LNCAP (cell line): ENCODE measurements at regions not wholly inside any gene's neighbourhood (a gene's known extent, or its start where the extent isn't known, plus 50 kb on each side); places are given as distances from the start of the nearest gene placed in this dataset.

Experiments used
- TF ChIP-seq, protein P1 (sequence below): fragments of 450-650 bp; IDR thresholded peaks from 2 replicates; pipeline ENCODE4 v1.5.1; 2017; ENCODE audit warnings: mild to moderate bottlenecking

DNA sequence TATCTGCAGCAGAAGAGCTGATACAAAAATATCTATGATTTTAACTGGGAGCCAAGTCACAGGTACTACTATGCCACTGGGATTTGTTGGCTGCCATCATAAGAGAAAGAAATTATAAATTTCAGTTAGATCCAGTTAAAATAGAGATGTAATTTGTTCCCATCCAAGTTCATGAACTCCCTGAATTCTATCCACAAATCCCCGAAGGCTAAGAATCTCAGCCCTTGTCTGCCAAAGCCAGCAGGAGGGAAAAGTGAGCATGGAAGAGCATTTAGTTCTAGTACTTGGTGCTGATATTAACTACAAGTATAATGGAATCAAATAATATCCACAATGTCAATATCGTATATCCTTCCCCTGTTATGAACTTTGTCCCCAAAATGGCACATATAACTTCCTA, 801.1 kb upstream of the CXADR start:
- TF ChIP-seq, protein P1, sequence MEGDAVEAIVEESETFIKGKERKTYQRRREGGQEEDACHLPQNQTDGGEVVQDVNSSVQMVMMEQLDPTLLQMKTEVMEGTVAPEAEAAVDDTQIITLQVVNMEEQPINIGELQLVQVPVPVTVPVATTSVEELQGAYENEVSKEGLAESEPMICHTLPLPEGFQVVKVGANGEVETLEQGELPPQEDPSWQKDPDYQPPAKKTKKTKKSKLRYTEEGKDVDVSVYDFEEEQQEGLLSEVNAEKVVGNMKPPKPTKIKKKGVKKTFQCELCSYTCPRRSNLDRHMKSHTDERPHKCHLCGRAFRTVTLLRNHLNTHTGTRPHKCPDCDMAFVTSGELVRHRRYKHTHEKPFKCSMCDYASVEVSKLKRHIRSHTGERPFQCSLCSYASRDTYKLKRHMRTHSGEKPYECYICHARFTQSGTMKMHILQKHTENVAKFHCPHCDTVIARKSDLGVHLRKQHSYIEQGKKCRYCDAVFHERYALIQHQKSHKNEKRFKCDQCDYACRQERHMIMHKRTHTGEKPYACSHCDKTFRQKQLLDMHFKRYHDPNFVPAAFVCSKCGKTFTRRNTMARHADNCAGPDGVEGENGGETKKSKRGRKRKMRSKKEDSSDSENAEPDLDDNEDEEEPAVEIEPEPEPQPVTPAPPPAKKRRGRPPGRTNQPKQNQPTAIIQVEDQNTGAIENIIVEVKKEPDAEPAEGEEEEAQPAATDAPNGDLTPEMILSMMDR = no peak

GRCh38 chr21:16713331-16714117, 799.3 kb upstream of the CXADR start:
- TF ChIP-seq, protein P1 = no peak

DNA sequence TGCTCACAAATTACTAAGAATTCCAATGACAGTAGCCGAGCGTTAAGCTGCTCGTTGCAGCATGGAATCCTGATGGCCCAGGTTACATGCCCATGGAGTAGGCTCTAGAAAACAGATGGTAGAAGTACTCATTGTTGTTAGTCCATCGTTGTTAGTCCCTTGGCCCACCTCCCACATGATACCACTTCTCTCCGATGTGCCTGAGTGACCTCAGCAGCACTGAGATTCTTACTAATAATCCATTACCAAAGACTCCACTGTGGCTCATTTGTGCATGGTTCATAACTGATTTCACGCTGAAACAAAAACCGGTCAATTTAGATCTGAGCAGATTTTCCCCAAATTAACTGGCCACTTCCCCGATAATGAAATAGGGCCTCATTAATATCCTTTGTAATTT, 772.3 kb upstream of the CXADR start:
- TF ChIP-seq, protein P1 = no peak

DNA sequence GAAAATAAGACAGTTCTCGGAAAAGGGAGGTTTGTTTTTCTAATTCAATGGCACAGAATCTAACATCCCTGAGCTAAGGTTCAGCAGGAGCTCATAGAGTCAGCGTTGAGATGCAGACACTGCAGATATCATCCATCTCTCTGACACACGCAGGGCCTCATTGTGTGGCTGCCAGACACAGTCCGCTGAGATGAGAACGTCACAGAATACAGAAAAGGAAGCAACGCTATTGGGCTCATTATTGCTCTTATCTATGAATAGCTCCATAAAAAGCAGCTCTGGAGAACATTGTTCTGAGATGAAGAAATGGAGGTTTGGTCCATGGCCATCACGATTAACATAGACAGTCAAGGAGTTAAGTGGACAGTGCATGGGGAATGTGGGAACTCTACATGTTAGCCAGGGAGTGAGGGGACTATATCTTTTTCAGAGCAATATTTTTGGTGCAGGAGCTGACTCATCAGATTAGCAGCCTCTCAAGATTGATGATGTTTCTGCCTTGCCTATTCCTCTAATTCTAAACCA, 771.6 kb upstream of the CXADR start:
- TF ChIP-seq, protein P1 = no peak

DNA sequence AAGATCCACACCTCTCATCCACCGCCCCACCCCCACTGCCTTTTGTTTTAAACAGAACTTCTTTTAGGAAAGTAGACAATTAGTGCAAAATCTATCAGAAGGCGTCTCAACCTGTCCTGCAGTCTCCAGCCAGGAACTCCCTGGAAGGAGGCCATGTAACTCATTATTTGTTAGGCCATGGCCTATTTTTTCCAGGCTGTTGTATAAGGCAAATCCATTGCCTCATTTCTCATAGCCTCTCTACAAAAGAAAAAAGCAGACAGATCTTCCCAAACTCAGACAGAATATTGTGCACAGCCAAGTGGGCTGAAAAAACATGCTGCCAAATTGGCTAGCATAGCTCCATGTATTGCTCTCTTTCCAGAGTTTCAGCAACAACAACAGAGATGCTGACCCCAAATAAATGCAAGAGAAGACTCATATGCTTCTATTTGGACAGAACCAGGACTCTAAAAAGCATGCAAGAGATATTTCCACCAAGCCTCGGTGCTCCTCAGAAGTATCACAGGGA, 770.7 kb upstream of the CXADR start:
- TF ChIP-seq, protein P1 = no peak

- TF ChIP-seq, protein P1 = no peak
Observed at GRCh38 chr21:16742741-16743140, 770.1 kb upstream of the CXADR start.

DNA sequence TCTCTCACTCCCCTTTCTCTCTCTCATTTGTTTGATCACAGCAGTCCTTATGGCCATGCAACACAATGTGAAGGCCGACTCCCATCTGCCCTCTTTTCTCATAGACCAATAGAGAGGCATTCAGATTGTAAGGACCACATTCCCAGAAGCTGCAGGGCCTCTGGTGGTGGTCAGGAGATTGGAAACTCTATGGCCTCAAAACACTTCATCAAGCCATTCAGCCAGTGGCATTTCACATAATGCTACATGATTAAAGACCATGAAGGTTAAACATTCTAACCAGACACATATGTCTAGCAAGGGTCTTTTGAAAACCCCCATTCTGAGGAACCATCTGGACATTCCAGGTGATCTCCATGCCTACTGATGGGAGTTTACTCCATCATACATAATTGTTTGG, 769.5 kb upstream of the CXADR start:
- TF ChIP-seq, protein P1 = no peak
